BLaER1 (cell line): ENCODE measurements at regions not wholly inside any gene's neighbourhood (a gene's known extent, or its start where the extent isn't known, plus 50 kb on each side); places are given as distances from the start of the nearest gene placed in this dataset.

ENCODE experiments used
- H3K27ac ChIP-seq: shearing (Covaris generic); formaldehyde crosslinking; 2 replicates; pipeline ENCODE4 v1.8.1; 2022
- H3K27me3 ChIP-seq: shearing (Covaris generic); formaldehyde crosslinking; 2 replicates; pipeline ENCODE4 v1.8.1; 2022
- H3K36me3 ChIP-seq: shearing (Covaris generic); formaldehyde crosslinking; 2 replicates; pipeline ENCODE4 v1.8.1; 2022
- H3K4me1 ChIP-seq: shearing (Covaris generic); formaldehyde crosslinking; 2 replicates; pipeline ENCODE4 v1.8.1; 2022
- H3K4me2 ChIP-seq: shearing (Covaris generic); formaldehyde crosslinking; 2 replicates; pipeline ENCODE4 v1.8.1; 2022
- H3K4me3 ChIP-seq: shearing (Covaris generic); formaldehyde crosslinking; 2 replicates; pipeline ENCODE4 v1.8.1; 2022
- H3K9ac ChIP-seq: shearing (Covaris generic); formaldehyde crosslinking; 2 replicates; pipeline ENCODE4 v1.8.1; 2022
- H3K9me3 ChIP-seq: shearing (Covaris generic); formaldehyde crosslinking; 2 replicates; pipeline ENCODE4 v1.8.1; 2022
- H4K20me1 ChIP-seq: shearing (Covaris generic); formaldehyde crosslinking; 2 replicates; pipeline ENCODE4 v1.8.1; 2022
- Cebpa-rat ChIP-seq: shearing (Covaris generic); IDR thresholded peaks from 2 replicates; pipeline ENCODE4 v1.8.1; 2022

DNA sequence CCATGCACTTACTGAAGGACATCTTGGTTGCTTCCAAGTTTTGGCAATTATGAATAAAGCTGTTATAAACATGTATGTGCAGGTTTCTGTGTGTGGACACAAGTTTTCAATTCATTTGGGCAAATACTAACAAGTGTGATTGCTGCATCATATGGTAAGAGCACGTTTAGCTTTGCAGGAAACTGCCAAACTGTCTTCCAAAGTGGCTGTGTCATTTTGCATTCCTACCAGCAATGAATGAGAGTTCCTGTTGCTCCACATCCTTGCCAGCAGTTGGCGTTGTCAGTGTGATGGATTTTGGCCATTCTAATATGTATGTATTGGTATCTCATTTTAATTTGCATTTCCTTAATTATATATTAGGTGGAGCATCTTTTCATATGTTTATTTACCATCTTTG is 280.1 kb downstream of the SV2B start:
- Histone ChIP-seq H4K20me1 (no peaks in the 10 kb centered on the region), H3K27me3 (no peaks in the 10 kb centered on the region), H3K4me1 (no peaks in the 10 kb centered on the region), H3K4me3 (no peak overlapping the region), H3K36me3 (no peaks in the 10 kb centered on the region), H3K9me3 (0 out of 2 replicates have a peak, but pooled peaks cover 4% of the 10 kb centered on the region), H3K27ac (no peak overlapping the region), H3K9ac (no peak overlapping the region), H3K4me2 (no peak overlapping the region)
- no peak for TF ChIP-seq Cebpa-rat

DNA sequence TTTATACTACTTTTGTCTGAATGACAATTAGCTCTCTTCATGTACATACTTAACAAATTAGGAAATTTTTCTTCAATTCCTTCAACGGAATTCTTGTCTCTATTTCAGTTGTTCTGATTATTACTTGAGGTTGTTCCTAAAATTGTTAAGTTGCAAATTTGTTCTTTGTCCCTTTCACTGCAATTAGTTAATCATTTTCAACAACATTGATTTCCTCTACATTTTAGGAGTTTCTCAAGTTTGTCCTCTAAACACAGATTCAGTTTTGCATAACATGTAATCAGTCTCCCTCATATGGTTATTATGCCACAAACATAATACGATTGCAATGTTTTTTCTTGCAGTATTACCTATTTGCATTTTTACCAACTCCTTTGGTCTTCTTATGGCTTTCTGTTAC is 283.5 kb downstream of the SV2B start:
- no peaks in the 10 kb centered on the region for H3K4me1 ChIP-seq

DNA sequence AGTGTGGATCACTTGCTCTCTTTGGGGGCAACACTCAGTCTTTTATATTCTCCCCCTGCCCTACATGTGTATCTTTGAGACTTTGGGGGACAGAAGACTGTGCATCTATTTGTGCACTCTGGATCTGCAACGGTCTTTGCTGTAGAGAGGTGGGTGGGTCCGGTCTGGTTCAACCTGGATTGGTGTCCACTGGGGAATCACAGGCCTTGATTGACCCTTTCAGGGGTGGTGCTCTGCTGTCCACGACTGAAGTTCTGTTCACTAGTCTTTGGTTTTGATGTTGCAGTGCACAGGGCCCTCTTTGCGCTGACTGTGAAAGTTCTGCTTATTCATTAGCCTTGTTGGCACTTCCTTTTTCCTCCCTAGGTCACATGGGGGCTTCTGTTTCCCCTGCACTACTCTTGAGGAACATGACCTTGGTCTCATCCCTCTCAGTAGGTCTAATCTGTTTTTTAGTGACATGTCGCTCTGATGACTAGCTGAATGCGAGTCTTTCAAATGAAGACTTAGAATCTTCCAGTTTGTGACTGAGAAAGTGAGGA is 284.2 kb downstream of the SV2B start:
- H3K9ac ChIP-seq: no peak overlapping the region
- TF ChIP-seq Cebpa-rat: no peak
- no peak overlapping the region for H3K4me3 ChIP-seq
- H4K20me1 ChIP-seq: no peaks in the 10 kb centered on the region
- H3K27me3 ChIP-seq: no peaks in the 10 kb centered on the region
- no peak overlapping the region for H3K27ac ChIP-seq
- H3K4me1 ChIP-seq: no peaks in the 10 kb centered on the region
- H3K4me2 ChIP-seq: no peak overlapping the region
- H3K9me3 ChIP-seq: 0 out of 2 replicates have a peak, but pooled peaks cover 4% of the 10 kb centered on the region
- H3K36me3 ChIP-seq: no peaks in the 10 kb centered on the region

More for the DNA sequence above, 283.5 kb downstream of the SV2B start:
- Histone ChIP-seq H3K27me3 (no peaks in the 10 kb centered on the region), H3K9me3 (0 out of 2 replicates have a peak, but pooled peaks cover 4% of the 10 kb centered on the region), H3K27ac (no peak overlapping the region), H3K36me3 (no peaks in the 10 kb centered on the region), H3K4me2 (no peak overlapping the region), H4K20me1 (no peaks in the 10 kb centered on the region), H3K4me3 (no peak overlapping the region), H3K9ac (no peak overlapping the region)
- TF ChIP-seq Cebpa-rat: no peak

DNA sequence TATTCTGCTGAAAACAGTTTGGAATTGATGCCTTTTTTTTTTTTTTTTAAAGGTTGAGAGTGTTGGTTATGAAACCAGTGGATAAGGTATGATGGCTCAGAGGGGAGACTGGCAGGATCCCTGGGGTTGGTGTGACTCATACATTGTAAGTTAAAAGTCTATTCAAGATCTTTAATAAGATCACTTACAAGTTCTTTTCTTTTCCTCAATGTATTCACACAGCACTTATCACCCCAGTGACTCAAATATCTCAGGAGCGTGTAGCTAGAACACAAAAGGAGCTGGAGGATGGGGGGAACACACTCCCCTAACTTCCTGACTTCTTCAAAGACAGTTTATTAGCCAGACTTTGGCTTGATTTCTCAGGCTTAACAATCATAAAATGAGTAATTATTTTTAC is 285.3 kb downstream of the SV2B start:
- 0 out of 2 replicates have a peak, but pooled peaks cover 4% of the 10 kb centered on the region for H3K9me3 ChIP-seq
- H3K27ac ChIP-seq: no peak overlapping the region
- H3K36me3 ChIP-seq: no peaks in the 10 kb centered on the region
- H3K4me2 ChIP-seq: no peak overlapping the region
- no peaks in the 10 kb centered on the region for H3K27me3 ChIP-seq
- H4K20me1 ChIP-seq: no peaks in the 10 kb centered on the region
- no peak for TF ChIP-seq Cebpa-rat
- no peaks in the 10 kb centered on the region for H3K4me1 ChIP-seq
- H3K9ac ChIP-seq: no peak overlapping the region
- no peak overlapping the region for H3K4me3 ChIP-seq

DNA sequence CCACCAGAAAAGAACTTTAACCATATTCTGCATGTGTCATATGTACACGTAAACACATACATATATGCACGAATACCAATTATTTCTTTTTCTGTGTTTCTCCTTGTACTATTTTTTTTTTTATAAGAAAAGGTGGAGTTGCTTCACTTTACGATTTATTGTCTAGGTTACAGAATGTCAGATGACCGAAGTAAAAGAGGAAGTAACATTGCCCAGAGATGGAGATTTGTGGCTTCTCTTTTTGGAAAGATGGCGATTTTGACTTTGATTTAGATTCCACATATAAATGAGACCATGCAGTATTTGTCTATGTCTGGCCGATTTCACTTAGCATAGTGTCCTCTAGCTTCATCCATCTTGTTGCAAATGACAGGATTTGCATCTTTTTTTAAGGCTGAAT is 293.1 kb downstream of the SV2B start:
- Histone ChIP-seq H3K4me3 (no peak overlapping the region), H3K9me3 (no peaks in the 10 kb centered on the region), H3K27ac (no peak overlapping the region), H3K4me2 (no peak overlapping the region), H3K27me3 (no peaks in the 10 kb centered on the region), H3K9ac (no peak overlapping the region), H3K36me3 (no peaks in the 10 kb centered on the region), H3K4me1 (no peaks in the 10 kb centered on the region), H4K20me1 (no peaks in the 10 kb centered on the region)
- TF ChIP-seq Cebpa-rat: no peak

DNA sequence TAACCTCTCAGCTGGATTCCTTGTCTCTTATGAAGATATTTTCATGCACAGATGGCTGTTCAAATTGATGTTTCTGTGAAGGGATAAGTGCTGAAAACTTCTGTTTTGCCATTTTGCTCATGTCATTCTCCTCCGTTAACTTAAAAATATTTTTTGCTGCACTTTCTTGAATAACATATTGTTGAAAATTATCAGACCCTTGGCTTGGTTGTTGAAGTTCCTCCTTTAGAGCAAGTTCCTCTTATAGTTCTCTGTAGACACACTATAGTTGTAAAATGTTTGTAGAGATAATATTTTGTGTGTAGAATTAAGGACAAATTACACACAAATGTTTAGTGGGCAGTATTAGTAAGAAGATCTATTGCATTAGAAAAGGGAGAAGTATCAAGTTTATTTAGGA is 300.4 kb downstream of the SV2B start:
- Histone ChIP-seq H3K9ac (no peak overlapping the region), H3K4me2 (no peak overlapping the region), H3K27ac (no peak overlapping the region), H3K9me3 (peaks cover 18% of the 10 kb centered on the region), H4K20me1 (no peaks in the 10 kb centered on the region), H3K4me3 (no peak overlapping the region), H3K27me3 (no peaks in the 10 kb centered on the region), H3K36me3 (no peaks in the 10 kb centered on the region), H3K4me1 (no peaks in the 10 kb centered on the region)
- no peak for TF ChIP-seq Cebpa-rat

DNA sequence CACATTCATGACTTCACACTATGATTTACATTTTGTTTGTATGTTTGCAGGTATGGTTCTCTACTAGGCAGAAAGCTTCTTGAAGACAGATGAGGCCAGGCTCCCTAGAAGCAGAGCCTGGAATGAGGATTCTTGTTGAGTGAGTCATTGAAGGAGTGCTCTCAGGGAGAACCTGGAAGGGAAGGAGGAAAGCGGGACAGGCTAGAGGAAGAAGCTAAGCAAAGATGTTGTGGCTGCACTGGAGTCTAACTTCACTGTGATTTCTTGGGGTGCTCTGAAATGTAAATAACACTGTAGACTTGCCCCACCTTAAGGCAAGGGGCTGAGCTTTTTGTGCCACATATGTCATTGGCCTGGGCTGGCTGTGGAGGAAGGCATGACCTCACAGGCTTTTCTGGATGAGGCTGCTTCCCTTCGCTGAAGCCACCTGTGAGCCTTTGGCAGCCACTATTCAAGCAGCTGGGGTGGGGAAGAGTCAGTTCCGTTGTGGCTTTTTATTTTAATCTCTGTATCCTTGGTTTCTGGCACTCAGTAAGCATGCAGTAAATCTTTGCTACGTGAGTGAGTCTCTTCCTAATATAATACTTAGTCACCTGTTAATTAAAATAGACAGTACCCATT is 307.3 kb downstream of the SV2B start:
- Histone ChIP-seq H3K4me2 (peak overlapping the region; percentile 54), H3K4me1 (peaks cover 35% of the 10 kb centered on the region), H4K20me1 (no peaks in the 10 kb centered on the region), H3K9ac (no peak overlapping the region; the same call in 1 of the 2 replicates), H3K9me3 (no peaks in the 10 kb centered on the region), H3K27me3 (no peaks in the 10 kb centered on the region), H3K36me3 (no peaks in the 10 kb centered on the region), H3K4me3 (no peak overlapping the region), H3K27ac (peak overlapping the region; percentile 57; the same call in 1 of the 2 replicates)
- no peak for TF ChIP-seq Cebpa-rat

DNA sequence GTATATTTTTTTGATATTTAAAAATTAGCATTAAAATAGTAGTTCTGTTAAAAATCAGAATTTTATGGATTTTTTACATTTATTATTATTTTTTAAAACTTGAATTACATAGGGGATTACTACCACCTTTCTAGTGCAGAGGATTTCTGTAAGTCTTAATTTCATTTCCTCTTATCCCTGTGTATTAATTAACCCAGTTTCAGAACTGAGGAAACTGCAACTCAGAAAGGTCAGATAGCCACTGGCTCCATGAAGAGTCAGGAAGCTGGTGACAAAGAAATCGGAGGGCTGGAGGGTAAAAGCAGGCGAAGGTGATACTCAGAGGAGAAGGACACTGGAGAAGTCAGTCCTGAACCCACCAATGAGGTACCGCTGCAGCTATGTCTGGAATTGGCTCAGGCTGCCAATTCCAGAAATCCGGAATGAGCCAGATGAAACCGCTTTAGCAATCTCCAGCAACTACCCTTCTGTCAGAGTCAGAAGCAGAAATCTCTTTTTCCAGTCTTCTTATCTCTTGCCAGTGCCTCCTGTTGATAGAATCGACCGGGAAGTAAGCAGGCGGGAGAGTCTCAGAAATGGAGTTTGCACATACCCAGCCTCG is 308.5 kb downstream of the SV2B start:
- H3K27me3 ChIP-seq: no peaks in the 10 kb centered on the region
- H3K9ac ChIP-seq: no peak overlapping the region
- no peaks in the 10 kb centered on the region for H3K9me3 ChIP-seq
- H3K36me3 ChIP-seq: no peaks in the 10 kb centered on the region
- TF ChIP-seq Cebpa-rat: no peak
- peak overlapping the region; percentile 32 for H3K27ac ChIP-seq
- H3K4me1 ChIP-seq: peaks cover 35% of the 10 kb centered on the region
- no peak overlapping the region for H3K4me3 ChIP-seq
- no peaks in the 10 kb centered on the region for H4K20me1 ChIP-seq
- peak overlapping the region; percentile 54; the same call in 1 of the 2 replicates for H3K4me2 ChIP-seq

DNA sequence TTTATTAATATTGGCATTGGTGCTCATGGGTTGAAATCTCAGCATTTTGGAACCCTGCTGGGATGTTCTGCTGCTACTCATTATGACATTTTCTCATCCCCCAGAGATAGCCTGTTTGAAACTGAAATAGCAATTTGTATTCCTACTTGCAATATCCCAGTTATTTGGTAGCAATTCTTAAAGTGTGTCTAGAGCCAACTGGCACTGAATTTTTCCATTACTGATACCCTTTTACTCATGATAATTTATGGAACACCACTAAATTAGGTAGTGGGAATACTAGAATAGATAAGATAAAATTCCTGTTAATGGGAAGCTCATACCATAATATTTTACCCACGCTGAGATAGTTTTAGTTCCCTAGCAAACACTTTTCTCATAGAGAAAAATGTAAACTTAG is 309.3 kb downstream of the SV2B start:
- Histone ChIP-seq H3K27me3 (no peaks in the 10 kb centered on the region), H3K4me3 (no peak overlapping the region), H4K20me1 (no peaks in the 10 kb centered on the region), H3K9ac (no peak overlapping the region), H3K4me2 (no peak overlapping the region), H3K4me1 (peaks cover 35% of the 10 kb centered on the region), H3K27ac (no peak overlapping the region; the same call in 1 of the 2 replicates), H3K9me3 (no peaks in the 10 kb centered on the region), H3K36me3 (no peaks in the 10 kb centered on the region)
- TF ChIP-seq Cebpa-rat: no peak

DNA sequence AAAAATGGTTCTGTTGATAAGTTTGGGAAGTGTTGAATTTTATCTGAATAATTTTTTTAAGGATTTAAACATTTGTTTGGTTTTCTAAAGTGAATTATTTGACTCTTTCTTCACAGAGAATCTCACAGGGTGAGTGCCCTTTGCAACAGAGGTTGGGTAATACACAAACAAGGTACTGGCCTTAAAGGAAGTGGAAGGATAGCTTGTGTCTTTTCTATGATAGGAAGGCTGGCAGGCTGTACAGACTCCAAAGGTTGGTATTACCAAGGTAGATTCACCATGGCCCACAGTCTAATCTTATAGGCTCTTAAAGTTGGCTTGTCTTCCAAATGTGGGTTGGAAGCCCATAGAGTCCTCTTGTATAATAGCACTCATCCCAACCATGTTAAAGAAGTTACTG is 311.5 kb downstream of the SV2B start:
- Histone ChIP-seq H3K4me1 (peaks cover 30% of the 10 kb centered on the region), H3K4me2 (no peak overlapping the region), H3K27ac (no peak overlapping the region), H3K36me3 (no peaks in the 10 kb centered on the region), H3K4me3 (no peak overlapping the region), H3K9ac (no peak overlapping the region), H4K20me1 (no peaks in the 10 kb centered on the region), H3K27me3 (no peaks in the 10 kb centered on the region), H3K9me3 (no peaks in the 10 kb centered on the region)
- no peak for TF ChIP-seq Cebpa-rat
